HCT116 (cell line): ENCODE measurements at regions not wholly inside any gene's neighbourhood (a gene's known extent, or its start where the extent isn't known, plus 50 kb on each side); places are given as distances from the start of the nearest gene placed in this dataset.

Experiments
- CBX3 ChIP-seq: IDR thresholded peaks from 2 replicates; pipeline ENCODE4 v1.6.1; 2012; ENCODE audit warnings: low read depth
- EZH2 ChIP-seq: fragments of 200-600 bp; sonication (generic); IDR thresholded peaks from 2 replicates; pipeline ENCODE4 v1.6.1; 2017; ENCODE audit warnings: antibody characterized with exemption, mixed run types
- EZH2phosphoT487 ChIP-seq: fragments of 200-600 bp; IDR thresholded peaks from 2 replicates; pipeline ENCODE4 v1.6.1; 2018; ENCODE audit warnings: antibody characterized with exemption, borderline replicate concordance
- JUND ChIP-seq: IDR thresholded peaks from 2 replicates; pipeline ENCODE4 v1.6.1; 2012
- MAX ChIP-seq: IDR thresholded peaks from 2 replicates; pipeline ENCODE4 v1.6.1; 2012
- POLR2A ChIP-seq: IDR thresholded peaks from 2 replicates; pipeline ENCODE4 v1.7.0; 2011; ENCODE audit warnings: borderline replicate concordance; ENCODE audit not compliant: insufficient read depth, insufficient read length; ENCODE audit errors: extremely low read depth
- POLR2AphosphoS5 ChIP-seq: IDR thresholded peaks from 2 replicates; pipeline ENCODE4 v1.6.1; 2011; ENCODE audit warnings: mild to moderate bottlenecking, low read depth, low read length, moderate library complexity
- RAD21 ChIP-seq: IDR thresholded peaks from 2 replicates; pipeline ENCODE4 v1.6.1; 2012; ENCODE audit warnings: low read depth, mild to moderate bottlenecking
- REST ChIP-seq: IDR thresholded peaks from 2 replicates; pipeline ENCODE4 v1.6.1; 2012; ENCODE audit warnings: low read depth
- SIN3A ChIP-seq: IDR thresholded peaks from 2 replicates; pipeline ENCODE4 v1.6.1; 2012; ENCODE audit warnings: low read depth
- TCF7L2 ChIP-seq: IDR thresholded peaks from 2 replicates; pipeline ENCODE4 v1.7.0; 2011; ENCODE audit warnings: borderline replicate concordance, inconsistent platforms; ENCODE audit not compliant: insufficient read depth, insufficient read length; ENCODE audit errors: extremely low read depth
- ZNF274 ChIP-seq: fragments of 200-500 bp; sonication (Bioruptor generic); IDR thresholded peaks from 2 replicates; pipeline ENCODE4 v1.6.1; 2014; ENCODE audit warnings: mild to moderate bottlenecking, low read depth, low read length, inconsistent platforms
- TF ChIP-seq, protein P1 (sequence below), 3 experiments: fragments of 200-600 bp in 1 of 3; sonication (generic) in 1 of 3; IDR thresholded peaks in 2 of 3; conservative IDR thresholded peaks in 1 of 3; 2 replicates each; pipeline ENCODE4 v1.5.1; 2012 to 2017; ENCODE audit warnings: low read depth in 2 of 3, low read length in 2 of 3, antibody characterized with exemption in 1 of 3, borderline replicate concordance in 1 of 3, control low read depth in 1 of 3, mild to moderate bottlenecking in 1 of 3, mixed read lengths in 1 of 3, mixed run types in 1 of 3, moderate library complexity in 1 of 3; ENCODE audit not compliant: insufficient read depth in 1 of 3

GRCh38 chr12:63302269-63302940 lies 151.4 kb upstream of the AVPR1A start:
- TF ChIP-seq RAD21: no peak
- TF ChIP-seq, protein P1, sequence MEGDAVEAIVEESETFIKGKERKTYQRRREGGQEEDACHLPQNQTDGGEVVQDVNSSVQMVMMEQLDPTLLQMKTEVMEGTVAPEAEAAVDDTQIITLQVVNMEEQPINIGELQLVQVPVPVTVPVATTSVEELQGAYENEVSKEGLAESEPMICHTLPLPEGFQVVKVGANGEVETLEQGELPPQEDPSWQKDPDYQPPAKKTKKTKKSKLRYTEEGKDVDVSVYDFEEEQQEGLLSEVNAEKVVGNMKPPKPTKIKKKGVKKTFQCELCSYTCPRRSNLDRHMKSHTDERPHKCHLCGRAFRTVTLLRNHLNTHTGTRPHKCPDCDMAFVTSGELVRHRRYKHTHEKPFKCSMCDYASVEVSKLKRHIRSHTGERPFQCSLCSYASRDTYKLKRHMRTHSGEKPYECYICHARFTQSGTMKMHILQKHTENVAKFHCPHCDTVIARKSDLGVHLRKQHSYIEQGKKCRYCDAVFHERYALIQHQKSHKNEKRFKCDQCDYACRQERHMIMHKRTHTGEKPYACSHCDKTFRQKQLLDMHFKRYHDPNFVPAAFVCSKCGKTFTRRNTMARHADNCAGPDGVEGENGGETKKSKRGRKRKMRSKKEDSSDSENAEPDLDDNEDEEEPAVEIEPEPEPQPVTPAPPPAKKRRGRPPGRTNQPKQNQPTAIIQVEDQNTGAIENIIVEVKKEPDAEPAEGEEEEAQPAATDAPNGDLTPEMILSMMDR (IDR thresholded peaks at IDR 0.05 in 2 of 3, conservative IDR thresholded peaks at IDR 0.05 in 1 of 3; ENCODE audit: borderline replicate concordance in 1 of 3, insufficient read depth in 1 of 3, low read depth in 2 of 3, low read length in 2 of 3): no peak
- TF ChIP-seq POLR2A: no peak
- no peak for TF ChIP-seq EZH2phosphoT487
- TF ChIP-seq JUND: no peak
- no peak for TF ChIP-seq POLR2AphosphoS5
- no peak for TF ChIP-seq MAX
- TF ChIP-seq TCF7L2: no peak
- TF ChIP-seq REST: no peak
- TF ChIP-seq ZNF274: no peak
- TF ChIP-seq CBX3: no peak
- no peak for TF ChIP-seq EZH2
- TF ChIP-seq SIN3A: no peak
